Inflammatory macrophage (primary cell): ENCODE measurements at regions not wholly inside any gene's neighbourhood (a gene's known extent, or its start where the extent isn't known, plus 50 kb on each side); places are given as distances from the start of the nearest gene placed in this dataset.
"Not testable (repeated sequence)": the region's sequence is repeated elsewhere in the genome, so short reads cannot be mapped to it uniquely, and the experiment has no call there.

Experiments used
- DNase-seq, 2 donors: peaks; one replicate each; pipeline ENCODE4 v3.0.0-alpha.2; 2020 to 2022

GRCh38 chr4:30461218-30461617 is 259.0 kb upstream of the PCDH7 start:
- DNase-seq: no peak

DNA sequence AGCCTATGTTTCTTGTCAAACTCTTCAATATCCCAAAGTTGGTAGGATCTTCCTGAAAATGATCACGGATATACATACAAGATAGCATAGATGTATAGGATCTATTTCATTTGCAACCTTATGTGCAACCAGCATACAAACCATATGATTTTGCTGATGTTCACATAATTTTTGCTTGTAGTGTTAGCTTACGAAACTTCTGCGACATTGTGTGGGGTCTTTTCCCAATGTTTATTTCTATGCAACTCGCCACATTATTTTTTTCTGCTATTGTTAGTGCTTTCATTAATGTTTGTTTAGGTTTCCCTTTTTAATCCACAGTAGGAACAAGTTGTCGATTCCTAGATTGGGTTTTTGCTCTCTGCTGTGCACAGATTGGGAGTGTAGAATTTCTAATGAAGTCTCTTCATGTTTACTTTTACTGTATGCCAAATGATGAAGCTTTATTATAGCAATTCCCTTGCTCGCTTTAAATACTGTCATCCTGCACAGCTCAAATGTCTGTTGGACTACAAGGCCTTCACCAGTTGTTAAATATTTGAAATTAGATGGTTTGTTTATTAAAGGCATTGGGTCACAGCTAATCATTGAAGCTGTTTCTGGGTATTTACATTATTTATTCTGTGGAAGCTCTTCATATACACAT is 257.6 kb upstream of the PCDH7 start:
- DNase-seq: no peak

DNA sequence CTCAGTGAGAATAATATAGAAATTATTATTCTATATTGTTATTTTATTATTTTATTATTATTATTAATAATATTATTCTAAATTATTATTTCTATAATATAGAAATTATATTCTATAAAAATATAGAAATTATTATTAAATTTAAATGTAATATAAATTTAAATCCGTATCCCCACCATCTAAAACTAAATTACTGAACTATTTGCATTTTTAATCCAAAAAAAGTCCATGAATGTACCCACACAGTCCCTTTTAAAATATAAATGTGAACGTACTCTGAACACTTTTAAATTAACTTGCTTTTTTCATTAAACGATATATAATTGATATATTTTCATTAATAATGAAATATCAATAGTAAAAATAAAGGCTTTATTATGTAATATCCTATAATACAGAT is 248.3 kb upstream of the PCDH7 start:
- no peak for DNase-seq

DNA sequence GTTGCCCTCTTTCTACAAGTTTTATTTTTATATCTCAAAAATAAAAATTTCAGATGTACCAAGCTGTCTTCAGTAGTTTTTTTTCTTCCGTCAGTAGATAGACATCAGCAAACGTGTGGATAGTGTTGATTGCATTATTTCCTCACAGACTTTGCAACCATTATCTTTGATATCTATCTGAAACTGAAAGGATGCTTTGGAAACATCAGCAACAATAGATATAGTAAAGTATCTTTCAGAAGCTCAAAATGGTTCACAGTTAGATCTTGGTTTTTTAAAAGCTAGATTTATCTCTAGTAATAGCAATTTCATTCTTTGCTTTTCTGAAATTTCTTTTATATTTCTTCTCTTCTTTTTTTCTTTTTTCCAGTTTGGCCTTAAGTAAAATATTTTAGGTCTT is 246.9 kb upstream of the PCDH7 start:
- DNase-seq: no peak

DNA sequence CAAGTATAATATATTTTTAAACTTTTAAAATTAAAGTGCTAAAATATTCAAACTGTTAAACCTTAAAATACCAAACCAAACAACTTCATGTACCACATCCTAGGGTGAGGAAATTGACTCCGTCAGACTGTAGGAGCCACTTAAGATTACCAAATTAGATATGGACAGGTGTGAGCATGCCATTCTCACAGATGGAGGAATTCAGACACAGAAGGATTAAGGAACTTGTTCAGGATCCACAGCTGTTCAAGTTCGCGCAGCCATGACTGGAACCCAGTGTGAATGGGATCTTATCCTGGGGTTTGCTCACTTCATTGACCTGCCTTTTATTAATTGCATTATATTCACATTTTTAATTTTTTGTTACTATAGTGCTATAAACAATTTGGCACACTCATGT is 224.9 kb upstream of the PCDH7 start:
- DNase-seq: no peak

GRCh38 chr4:30495651-30496310 is 224.4 kb upstream of the PCDH7 start:
- no peak for DNase-seq

GRCh38 chr4:30511751-30512150 is 208.4 kb upstream of the PCDH7 start:
- no peak for DNase-seq

DNA sequence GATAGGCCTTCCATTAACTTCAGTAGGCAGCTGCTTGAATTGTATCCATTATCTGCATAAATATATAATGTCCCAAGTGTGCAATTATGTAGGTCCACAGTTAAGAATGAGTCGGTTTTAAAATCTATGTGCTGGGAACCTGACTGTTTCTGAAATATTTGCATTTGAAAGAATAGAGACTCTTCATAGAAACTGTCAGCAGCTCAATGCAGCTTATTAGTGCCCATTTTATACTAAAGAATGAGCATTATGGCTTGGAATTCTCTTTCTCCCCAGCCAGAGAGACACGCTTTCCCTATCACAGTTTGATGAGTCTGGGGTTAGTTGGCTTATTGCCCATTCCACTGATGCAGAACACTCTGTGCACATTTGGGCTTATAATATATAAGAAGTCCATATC is 202.0 kb upstream of the PCDH7 start:
- DNase-seq: no peak

DNA sequence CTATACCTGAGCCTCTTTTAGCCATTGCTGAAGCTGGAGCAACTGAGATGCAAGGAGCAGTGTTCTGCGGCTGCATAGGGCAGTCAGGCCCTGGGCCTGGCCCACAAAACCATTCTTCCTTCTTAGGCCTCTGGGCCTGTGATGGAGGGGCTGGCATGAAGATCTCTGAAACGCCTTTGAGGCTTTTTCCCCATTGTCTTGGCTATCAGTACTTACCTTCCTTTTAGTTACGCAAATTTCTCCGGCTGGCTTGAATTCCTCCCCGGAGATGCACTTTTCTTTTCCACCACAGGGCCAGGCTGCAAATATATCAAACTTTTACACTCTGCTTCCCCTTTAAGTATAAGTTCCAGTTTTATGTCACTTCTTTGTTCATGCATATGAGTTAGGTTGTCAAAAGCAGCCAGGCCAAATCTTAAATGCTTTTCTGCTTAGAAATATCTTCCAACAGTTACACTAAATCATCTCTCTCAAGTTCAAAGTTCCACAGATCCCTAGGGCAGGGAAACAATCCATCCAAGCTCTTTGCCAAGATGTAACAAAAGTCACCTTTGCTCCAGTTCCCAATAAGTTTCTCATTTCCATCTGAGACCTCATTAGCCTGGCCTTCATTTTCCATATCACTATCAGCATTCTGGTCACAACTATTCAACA is 194.4 kb upstream of the PCDH7 start:
- no peak for DNase-seq

- DNase-seq: no peak
Observed at GRCh38 chr4:30535255-30535654, 184.9 kb upstream of the PCDH7 start.

- no peak for DNase-seq
Observed at GRCh38 chr4:30536231-30536630, 183.9 kb upstream of the PCDH7 start.

DNA sequence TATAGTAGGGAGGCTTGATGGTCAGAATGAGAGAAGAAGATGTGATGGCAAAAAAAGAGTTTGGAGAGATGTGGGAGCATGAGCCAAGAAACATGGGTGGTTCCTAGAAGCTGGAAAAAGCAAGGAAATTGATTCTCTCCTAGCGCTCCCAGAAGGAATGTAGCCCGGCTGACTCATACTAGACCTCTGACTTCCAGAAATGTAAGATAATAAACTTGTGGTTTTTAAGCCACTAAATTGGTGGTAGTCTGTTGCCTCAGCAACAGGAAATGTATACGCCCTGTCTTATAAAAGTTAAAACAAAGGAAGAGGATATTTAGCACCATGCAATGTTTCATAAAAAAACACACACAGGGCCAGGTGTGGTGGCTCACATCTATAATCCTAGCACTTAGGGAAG is 182.7 kb upstream of the PCDH7 start:
- no peak for DNase-seq

GRCh38 chr4:30538794-30539193 is 181.4 kb upstream of the PCDH7 start:
- no peak for DNase-seq

GRCh38 chr4:30543057-30543456 is 177.1 kb upstream of the PCDH7 start:
- DNase-seq: no peak

GRCh38 chr4:30553151-30553550 is 167.0 kb upstream of the PCDH7 start:
- DNase-seq: no peak

DNA sequence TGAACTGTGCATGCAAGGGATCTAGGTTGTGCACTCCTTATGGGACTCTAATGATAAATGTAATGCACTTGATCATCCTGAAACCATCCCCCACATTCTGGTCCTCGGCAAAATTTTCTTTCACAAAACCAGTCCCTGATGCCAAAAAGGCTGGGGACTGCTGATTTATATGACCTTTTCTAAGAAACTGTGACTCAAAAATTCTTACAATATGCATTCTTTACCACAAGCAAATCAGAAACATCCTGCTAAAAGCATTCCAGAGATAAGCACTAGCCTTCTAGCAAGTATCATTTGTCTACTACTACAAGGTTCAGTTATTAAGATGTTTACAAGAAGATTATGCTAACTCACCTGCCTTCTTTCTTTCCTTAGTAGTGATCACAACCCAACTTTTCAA is 166.5 kb upstream of the PCDH7 start:
- DNase-seq: no peak

DNA sequence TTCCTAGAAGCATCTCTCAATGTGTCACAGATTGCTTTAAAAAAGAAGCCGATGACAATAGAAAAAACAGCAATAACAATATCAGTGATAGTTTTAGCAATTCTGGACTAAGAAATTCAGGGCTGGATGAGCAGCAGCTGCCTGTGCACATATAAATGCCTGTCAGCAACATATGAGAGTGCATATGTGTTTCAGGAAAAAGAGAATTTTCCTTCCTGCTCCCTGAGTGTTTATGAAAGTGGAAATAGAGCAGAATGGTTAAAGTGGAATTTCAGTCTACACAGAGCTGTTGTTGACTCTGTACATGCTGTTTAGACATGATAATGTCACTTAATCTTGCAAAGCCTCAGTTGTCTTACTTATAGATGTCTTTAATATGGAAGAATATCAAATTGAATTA is 164.4 kb upstream of the PCDH7 start:
- DNase-seq: no peak

DNA sequence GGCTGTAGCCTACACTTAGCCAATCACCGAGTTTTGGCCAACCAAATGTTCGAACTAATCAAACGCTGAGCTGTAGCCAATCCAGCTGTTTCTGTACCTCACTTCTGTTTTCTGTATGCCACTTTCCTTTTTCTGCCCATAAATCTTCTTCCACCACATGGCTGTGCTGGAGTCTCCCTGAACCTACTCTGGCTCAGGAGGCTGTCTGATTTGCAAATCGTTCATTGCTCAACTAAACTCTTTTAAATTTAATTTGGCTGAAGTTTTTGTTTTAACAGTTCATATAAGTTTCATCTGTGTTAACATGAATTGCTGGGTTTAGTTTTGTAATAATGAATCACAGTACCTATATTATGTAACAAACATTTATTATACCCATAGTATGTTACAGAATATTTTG is 160.7 kb upstream of the PCDH7 start:
- DNase-seq: no peak

DNA sequence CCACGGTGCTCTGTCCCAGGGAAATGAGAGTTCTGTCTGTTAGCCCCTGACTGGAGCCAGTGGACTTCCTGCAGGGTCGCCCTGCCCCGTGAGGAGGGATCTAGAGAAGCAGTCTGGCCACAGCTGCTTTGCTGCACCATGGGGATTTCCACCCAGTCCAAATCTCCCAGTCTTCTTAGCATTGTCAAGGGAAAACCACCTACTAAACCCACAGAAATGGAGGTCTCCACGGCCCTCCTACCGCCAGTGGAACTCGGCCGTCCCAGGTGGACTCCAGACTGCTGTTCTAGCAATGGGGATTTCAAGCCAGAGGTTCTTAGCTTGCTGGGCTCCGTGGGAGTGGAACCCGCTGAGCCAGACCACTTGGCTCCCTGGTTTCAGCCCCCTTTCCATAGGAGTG is 133.3 kb upstream of the PCDH7 start:
- DNase-seq: no peak

DNA sequence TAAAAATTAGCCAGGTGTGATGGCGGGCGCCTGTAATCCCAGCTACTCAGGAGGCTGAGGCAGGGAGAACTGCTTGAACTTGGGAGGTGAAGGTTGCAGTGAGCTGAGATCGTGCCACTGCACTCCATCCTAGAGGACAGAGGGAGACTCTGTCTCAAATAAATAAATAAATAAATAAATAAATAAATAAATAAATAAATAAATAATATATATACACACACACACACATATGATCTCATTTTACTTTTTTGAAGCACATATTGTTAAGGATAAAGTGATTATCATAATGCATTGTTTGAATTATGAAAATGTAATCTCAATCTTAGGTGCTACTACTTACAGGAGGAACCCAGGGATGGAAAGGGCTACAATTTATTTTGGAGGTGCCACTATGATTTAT is 130.5 kb upstream of the PCDH7 start:
- not testable (repeated sequence) for DNase-seq

GRCh38 chr4:30600246-30601017 is 119.7 kb upstream of the PCDH7 start:
- DNase-seq: no peak

GRCh38 chr4:30601070-30601865 is 118.9 kb upstream of the PCDH7 start:
- no peak for DNase-seq
